ENCODE measurements at regions not wholly inside any gene's neighbourhood (a gene's known extent, or its start where the extent isn't known, plus 50 kb on each side); places are given as distances from the start of the nearest gene placed in this dataset.

- TF ChIP-seq CTCF (conservative IDR thresholded peaks at IDR 0.05 in 1 of 2, IDR thresholded peaks at IDR 0.05 in 1 of 2; ENCODE audit: extremely low read depth in 1 of 2, insufficient read depth in 1 of 2, low read depth in 1 of 2, low read length in 2 of 2) (no peak), EZH2 (IDR thresholded peaks at IDR 0.05; ENCODE audit: borderline replicate concordance, low read length) (no peak)
These were observed 306.4 kb downstream of the KLF5 start for GRCh38 chr13:73365252-73365651.

Measured in mammary epithelial cell (primary cell).